Peyer's patch (tissue), 4 donors: ENCODE measurements at regions not wholly inside any gene's neighbourhood (a gene's known extent, or its start where the extent isn't known, plus 50 kb on each side); places are given as distances from the start of the nearest gene placed in this dataset.

ENCODE experiments used
- CTCF ChIP-seq, 6 experiments: fragments of 450-650 bp in 4 of 6; fragments of 200-600 bp in 2 of 6; sonication (generic) in 1 of 6; IDR thresholded peaks; one replicate each; pipeline ENCODE4 v1.5.1; 2017 to 2019; ENCODE audit warnings: antibody characterized with exemption in 6 of 6, mild to moderate bottlenecking in 3 of 6, moderate library complexity in 1 of 6
- POLR2A ChIP-seq, 2 donors: fragments of 450-650 bp; IDR thresholded peaks; one replicate each; pipeline ENCODE4 v1.5.1; 2017; ENCODE audit warnings: antibody characterized with exemption in 2 of 2, mild to moderate bottlenecking in 2 of 2, moderate library complexity in 2 of 2

- TF ChIP-seq POLR2A (IDR thresholded peaks at IDR 0.05): no peak
- no peak for TF ChIP-seq CTCF (IDR thresholded peaks at IDR 0.05)
Measured at GRCh38 chr7:13047061-13047460, 359.6 kb downstream of the ARL4A start.
